ENCODE measurements at regions not wholly inside any gene's neighbourhood (a gene's known extent, or its start where the extent isn't known, plus 50 kb on each side); places are given as distances from the start of the nearest gene placed in this dataset.
"Not testable (repeated sequence)": the region's sequence is repeated elsewhere in the genome, so short reads cannot be mapped to it uniquely, and the experiment has no call there.

DNA sequence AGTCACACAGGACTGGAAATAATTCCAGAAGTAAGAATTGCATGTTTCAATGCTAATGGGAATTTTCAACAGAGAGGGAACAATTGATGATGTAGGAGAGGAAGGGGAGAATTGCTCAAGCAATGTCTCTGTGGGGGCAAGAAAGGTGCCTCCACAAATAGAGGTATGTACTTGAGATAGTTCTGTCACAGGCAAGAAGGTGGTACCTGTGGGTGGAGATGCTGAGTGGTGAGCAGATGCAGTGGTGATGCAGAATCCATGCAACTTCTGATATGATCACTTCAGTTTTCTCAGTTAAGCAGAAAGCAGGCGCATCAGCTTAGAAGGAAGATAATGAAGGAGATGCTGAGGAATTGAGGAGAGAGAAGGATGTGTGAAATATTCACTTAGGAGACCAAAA, 55.1 kb upstream of the SEC24B start:
- DNase-seq = no peak

DNA sequence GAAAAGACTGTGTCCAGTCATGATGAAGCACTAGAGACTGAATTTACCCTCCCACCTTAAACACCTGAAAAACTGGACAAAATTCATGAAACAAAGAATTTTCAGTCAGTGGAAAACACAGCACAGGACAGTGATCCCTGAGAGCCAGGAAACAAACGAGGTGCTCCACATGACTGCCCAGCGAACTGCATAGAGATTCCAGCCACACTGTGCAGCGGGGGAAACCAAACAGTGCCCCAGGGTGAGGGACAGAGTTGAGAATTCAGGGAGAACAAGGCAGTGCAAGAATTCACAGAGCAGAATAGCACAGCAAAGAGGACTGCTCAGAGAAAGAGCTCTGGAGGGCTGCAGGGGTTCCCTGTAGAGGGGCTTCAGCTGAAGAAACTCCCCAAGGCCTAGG, 55.5 kb upstream of the SEC24B start:
- no peak for DNase-seq

DNA sequence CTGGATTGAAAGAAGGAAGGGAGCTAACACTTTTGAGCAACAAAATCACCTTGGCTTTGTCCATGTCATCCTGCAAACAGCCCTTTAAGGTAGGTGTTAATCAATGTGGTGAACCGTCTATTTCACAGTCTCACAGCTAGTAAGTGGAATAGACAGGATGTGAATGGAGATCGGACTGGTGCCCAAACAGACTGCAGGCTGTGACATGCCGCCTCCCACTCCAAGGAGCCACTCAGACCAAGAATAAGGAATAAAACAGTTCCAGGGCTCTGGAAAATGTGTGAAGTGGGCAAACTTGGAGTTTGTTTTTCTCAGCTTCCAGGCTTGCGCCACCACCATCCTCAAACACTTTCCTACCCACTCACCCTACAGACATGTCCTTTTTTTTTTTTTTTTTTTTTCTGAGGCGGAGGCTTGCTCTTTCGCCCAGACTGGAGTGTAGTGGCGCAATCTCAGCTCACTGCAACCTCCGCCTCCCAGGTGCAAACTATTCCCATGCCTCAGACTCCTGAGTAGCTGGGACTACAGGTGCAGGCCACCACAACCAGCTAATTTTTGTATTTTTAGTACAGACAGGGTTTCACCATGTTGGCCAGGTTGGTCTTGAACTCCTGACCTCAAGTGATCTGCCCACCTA, 57.7 kb upstream of the SEC24B start:
- DNase-seq = no peak

DNA sequence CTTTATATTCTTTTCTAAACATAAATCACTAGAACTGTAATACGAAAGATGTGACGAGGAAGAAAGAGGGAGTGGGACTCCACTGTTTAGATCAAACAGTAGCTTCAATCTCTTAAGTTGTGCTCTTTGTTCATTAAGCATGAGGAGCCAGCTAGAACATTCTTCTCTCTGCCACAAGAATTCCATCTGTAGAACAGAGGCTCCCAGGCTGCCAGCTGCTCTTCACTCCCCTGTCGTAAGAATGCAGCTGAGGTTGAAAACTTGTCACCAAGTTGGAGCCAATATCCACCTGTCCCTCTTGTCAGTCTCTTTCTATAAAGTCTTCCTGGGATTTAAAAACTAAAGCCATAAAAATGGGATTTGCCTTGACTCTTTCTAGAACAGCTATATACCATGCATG, 65.0 kb upstream of the SEC24B start:
- DNase-seq = peak; percentile 27

DNA sequence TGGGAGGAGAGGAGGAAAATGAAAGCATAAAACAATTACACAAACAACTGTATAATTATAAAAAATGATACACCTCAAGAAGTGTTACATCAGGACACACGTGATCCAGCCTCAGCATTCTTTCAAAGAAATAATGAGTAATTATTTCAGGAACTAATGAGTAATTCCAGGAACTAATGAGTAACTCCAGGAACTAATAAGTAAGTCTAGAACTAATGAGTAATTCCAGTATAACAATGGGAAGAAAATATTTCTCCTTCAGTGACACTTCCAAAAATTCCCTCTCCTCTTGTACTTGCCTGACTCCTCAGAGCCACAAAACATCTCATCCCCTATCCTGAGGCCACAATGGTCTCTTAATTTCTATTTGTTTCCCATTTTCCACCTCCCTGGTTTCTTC, 63.5 kb upstream of the COL25A1 start:
- DNase-seq = no peak

DNA sequence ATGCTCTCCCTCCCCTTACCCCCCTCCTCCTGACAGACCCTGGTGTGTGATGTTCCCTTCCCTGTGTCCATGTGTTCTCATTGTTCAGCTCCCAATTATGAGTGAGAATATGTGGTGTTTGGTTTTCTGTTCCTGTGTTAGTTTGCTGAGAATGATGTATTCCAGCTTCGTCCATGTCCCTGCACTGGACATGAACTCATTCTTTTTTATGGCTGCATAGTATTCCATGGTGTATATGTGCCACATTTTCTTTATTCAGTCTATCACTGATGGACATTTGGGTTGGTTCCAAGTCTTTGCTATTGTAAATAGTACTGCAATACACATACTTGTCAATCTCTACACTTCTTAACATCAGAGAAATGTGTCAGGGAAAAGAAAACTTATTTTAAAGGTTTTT, 62.8 kb upstream of the COL25A1 start:
- not testable (repeated sequence) for DNase-seq

DNA sequence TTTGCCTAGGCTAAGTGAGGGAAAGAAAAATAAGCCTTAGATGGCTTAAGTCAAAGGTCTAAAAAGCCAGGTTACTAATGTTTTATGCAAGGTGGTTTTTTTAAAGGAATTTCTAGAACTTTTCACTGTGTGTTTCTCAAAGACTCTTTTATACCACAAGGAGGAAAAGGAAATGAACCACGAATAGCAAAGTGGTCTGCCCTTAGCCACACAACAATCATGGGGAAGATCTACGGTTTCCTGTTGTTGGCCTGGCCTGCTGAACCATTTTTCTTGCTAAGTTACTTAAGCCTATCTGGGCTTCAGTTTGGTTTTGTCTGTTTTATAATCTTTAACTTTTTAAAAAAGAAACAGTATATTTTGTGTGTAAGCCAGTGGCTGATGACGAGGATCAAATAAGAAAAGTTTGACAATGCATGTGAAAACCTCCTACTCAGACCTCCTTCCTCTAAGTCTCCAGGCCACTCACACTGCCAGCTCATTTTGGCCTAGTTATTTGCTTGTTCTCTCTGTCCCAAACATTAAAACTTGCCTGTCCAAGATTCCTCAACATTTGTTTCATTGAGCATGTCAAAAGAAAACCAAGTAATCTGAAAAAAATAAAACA, 56.7 kb upstream of the COL25A1 start:
- peak; percentile 46 for DNase-seq

DNA sequence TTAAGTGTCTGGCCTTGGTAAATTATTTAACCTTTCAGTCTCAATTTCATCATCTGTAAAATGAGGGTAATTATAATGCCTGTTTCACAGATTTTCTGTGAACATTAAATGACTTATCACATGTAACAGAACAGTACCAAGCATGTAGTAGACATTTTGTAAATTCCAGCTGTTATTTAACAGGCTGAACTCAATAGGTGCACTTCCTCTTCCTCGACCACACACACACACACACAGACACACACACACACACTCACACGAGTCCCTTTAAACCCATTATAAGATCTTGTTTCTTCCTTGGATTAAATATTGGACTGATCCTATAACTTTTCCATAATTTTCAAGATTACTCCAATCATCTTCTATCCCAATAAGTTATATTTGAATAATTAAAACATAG, 53.4 kb upstream of the COL25A1 start:
- DNase-seq = no peak

DNA sequence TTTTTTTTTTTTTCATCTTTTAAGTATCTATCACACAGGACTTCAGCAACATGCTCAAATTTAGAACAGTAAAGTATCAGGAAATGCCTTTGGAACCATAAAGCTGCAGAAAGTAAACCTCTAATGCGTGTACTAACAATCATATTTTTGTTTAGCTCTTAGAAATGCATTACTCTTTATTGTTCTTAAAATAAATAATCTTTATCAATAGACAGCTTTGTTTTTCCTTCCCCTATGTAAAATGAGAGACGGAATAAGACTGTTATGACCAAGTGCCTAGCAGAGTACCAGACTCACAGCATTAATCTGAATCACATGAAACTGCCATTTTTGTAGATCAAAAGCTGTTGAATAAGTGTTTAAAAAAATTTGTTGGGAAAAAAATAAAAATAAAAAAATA, 50.5 kb upstream of the COL25A1 start:
- no peak for DNase-seq
